ENCODE measurements at regions not wholly inside any gene's neighbourhood (a gene's known extent, or its start where the extent isn't known, plus 50 kb on each side); places are given as distances from the start of the nearest gene placed in this dataset.

- Histone ChIP-seq H3K4me3 (ENCODE audit: low read length) (no peak overlapping the region), H4K8ac (ENCODE audit: low read depth, low read length) (no peak overlapping the region), H3K18ac (ENCODE audit: low read length) (no peak overlapping the region), H2BK120ac (ENCODE audit: low read depth, low read length) (no peak overlapping the region), H3K9ac (ENCODE audit: low read length) (no peak overlapping the region), H3K36me3 (ENCODE audit: control insufficient read depth, insufficient read depth, low read length) (no peaks in the 10 kb centered on the region), H2AK5ac (ENCODE audit: low read length) (no peak overlapping the region), H3K4ac (ENCODE audit: low read depth, low read length) (no peak overlapping the region), H2BK5ac (ENCODE audit: low read length) (no peak overlapping the region), H3K27ac (ENCODE audit: low read depth, low read length) (no peak overlapping the region), H3K79me2 (ENCODE audit: control insufficient read depth, insufficient read depth, low read length) (no peaks in the 10 kb centered on the region), H3K79me1 (ENCODE audit: low read length) (no peaks in the 10 kb centered on the region), H4K5ac (ENCODE audit: low read length) (no peak overlapping the region), H2BK15ac (replicated peaks; ENCODE audit: low read depth) (no peak overlapping the region), H3K56ac (ENCODE audit: low read length) (no peak overlapping the region), H3K27me3 (ENCODE audit: insufficient read depth, low read length, poor library complexity) (no peaks in the 10 kb centered on the region), H3K4me1 (ENCODE audit: control insufficient read depth, low read depth, low read length) (peaks cover 2% of the 10 kb centered on the region), H3K23ac (ENCODE audit: low read length) (no peak overlapping the region), H3K4me2 (ENCODE audit: low read length) (no peak overlapping the region)
- WGBS (ENCODE audit: extremely low coverage, insufficient coverage, low lambda C conversion rate) = no CpG with 5 or more reads among the region's 5 CpGs
- no peak for DNase-seq
Observed at GRCh38 chr6:153621070-153621469, 418.0 kb upstream of the OPRM1 start.

DNA sequence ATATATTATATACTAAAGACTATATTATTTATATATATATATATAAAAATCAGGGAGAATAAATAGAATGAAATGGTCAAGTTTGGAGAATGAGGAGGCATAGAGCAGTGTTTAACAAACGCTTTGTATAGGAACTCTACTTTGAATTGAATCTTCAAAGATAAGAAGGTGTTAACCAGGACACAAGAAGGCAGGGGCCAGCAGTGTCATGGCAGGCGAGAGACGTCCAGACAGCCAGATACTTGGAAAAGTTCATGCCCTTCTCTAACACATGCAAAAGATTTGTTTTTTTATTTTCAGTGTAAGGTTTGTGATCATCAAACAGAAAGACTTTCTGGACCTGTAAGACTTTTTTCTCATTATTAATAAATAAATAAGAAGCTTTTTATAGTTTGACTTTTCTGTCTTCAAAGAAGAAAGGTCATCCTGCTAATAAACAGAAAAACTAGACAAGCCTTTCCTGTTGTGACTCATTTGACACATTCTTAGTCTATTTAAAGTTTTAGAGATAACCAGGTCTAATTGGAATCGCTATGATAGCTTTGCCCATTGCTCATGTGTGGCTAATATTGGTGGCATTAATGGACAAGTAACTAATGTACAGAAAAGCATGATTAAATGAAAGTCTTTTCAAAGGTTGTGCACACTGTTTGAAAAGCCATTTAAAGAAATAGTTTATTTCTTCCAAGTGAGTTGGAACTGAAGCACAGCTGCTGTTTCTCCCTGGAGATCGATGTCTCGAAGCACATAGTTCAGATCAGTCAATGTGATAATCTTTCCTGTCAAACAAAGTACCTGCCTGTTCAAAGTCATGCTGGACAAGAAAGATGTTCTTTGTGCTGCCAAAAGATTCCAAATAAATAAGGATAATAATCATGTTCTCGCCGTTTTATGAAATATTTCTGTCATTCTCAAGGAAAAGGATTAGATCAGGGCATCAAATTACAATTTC is 420.4 kb upstream of the OPRM1 start:
- Histone ChIP-seq H2AK5ac (ENCODE audit: low read length) (no peak overlapping the region), H3K27ac (ENCODE audit: low read depth, low read length) (no peak overlapping the region), H3K4me3 (ENCODE audit: low read length) (no peak overlapping the region), H3K9ac (ENCODE audit: low read length) (no peak overlapping the region), H3K4me1 (ENCODE audit: control insufficient read depth, low read depth, low read length) (peaks cover 2% of the 10 kb centered on the region), H3K23ac (ENCODE audit: low read length) (no peak overlapping the region), H2BK15ac (replicated peaks; ENCODE audit: low read depth) (no peak overlapping the region), H4K8ac (ENCODE audit: low read depth, low read length) (no peak overlapping the region), H3K79me2 (ENCODE audit: control insufficient read depth, insufficient read depth, low read length) (no peaks in the 10 kb centered on the region), H3K4me2 (ENCODE audit: low read length) (no peak overlapping the region), H3K4ac (ENCODE audit: low read depth, low read length) (no peak overlapping the region), H3K27me3 (ENCODE audit: insufficient read depth, low read length, poor library complexity) (no peaks in the 10 kb centered on the region), H4K5ac (ENCODE audit: low read length) (no peak overlapping the region), H2BK5ac (ENCODE audit: low read length) (no peak overlapping the region), H2BK120ac (ENCODE audit: low read depth, low read length) (no peak overlapping the region), H3K79me1 (ENCODE audit: low read length) (no peaks in the 10 kb centered on the region), H3K36me3 (ENCODE audit: control insufficient read depth, insufficient read depth, low read length) (no peaks in the 10 kb centered on the region), H3K18ac (ENCODE audit: low read length) (no peak overlapping the region), H3K56ac (ENCODE audit: low read length) (no peak overlapping the region)
- peak; percentile 63 for DNase-seq
- no CpG with 5 or more reads among the region's 8 CpGs for WGBS (ENCODE audit: extremely low coverage, insufficient coverage, low lambda C conversion rate)

DNA sequence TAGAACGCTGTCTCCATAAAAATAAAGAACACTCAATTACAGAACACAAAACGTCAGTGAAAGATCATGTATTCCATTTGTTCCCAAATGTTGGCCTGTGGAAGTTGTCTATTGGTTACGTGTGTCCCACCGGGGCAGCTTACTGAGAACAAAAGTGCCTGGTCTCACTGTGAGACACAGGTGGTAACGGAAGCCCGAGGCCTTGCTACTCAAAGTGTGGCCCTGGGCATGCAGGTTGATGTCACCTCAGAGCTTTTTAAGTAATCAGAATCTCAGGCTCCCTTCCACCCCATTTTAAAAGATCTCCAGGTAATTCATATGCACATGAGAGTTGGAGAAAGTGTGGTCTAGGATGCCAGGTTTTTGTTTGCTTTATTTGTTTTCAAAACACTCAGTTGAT is 422.5 kb upstream of the OPRM1 start:
- Histone ChIP-seq H3K79me2 (ENCODE audit: control insufficient read depth, insufficient read depth, low read length) (no peaks in the 10 kb centered on the region), H4K8ac (ENCODE audit: low read depth, low read length) (no peak overlapping the region), H3K23ac (ENCODE audit: low read length) (no peak overlapping the region), H3K56ac (ENCODE audit: low read length) (no peak overlapping the region), H3K79me1 (ENCODE audit: low read length) (no peaks in the 10 kb centered on the region), H3K4me1 (ENCODE audit: control insufficient read depth, low read depth, low read length) (peaks cover 2% of the 10 kb centered on the region), H3K4ac (ENCODE audit: low read depth, low read length) (no peak overlapping the region), H3K9ac (ENCODE audit: low read length) (no peak overlapping the region), H2AK5ac (ENCODE audit: low read length) (no peak overlapping the region), H2BK5ac (ENCODE audit: low read length) (no peak overlapping the region), H3K4me2 (ENCODE audit: low read length) (no peak overlapping the region), H2BK120ac (ENCODE audit: low read depth, low read length) (no peak overlapping the region), H3K36me3 (ENCODE audit: control insufficient read depth, insufficient read depth, low read length) (no peaks in the 10 kb centered on the region), H3K4me3 (ENCODE audit: low read length) (no peak overlapping the region), H3K27me3 (ENCODE audit: insufficient read depth, low read length, poor library complexity) (no peaks in the 10 kb centered on the region), H3K27ac (ENCODE audit: low read depth, low read length) (no peak overlapping the region), H3K18ac (ENCODE audit: low read length) (no peak overlapping the region), H2BK15ac (replicated peaks; ENCODE audit: low read depth) (no peak overlapping the region), H4K5ac (ENCODE audit: low read length) (no peak overlapping the region)
- no CpG with 5 or more reads among the region's 6 CpGs for WGBS (ENCODE audit: extremely low coverage, insufficient coverage, low lambda C conversion rate)
- DNase-seq = peak; percentile 55

- H3K79me2 ChIP-seq (ENCODE audit: control insufficient read depth, insufficient read depth, low read length) = no peaks in the 10 kb centered on the region
- no peak overlapping the region for H3K9ac ChIP-seq (ENCODE audit: low read length)
- no peaks in the 10 kb centered on the region for H3K79me1 ChIP-seq (ENCODE audit: low read length)
- DNase-seq = no peak
- H3K4ac ChIP-seq (ENCODE audit: low read depth, low read length) = no peak overlapping the region
- H4K5ac ChIP-seq (ENCODE audit: low read length) = no peak overlapping the region
- H2BK15ac ChIP-seq (replicated peaks; ENCODE audit: low read depth) = no peak overlapping the region
- H4K8ac ChIP-seq (ENCODE audit: low read depth, low read length) = no peak overlapping the region
- no peaks in the 10 kb centered on the region for H3K36me3 ChIP-seq (ENCODE audit: control insufficient read depth, insufficient read depth, low read length)
- H3K27ac ChIP-seq (ENCODE audit: low read depth, low read length) = no peak overlapping the region
- H3K23ac ChIP-seq (ENCODE audit: low read length) = no peak overlapping the region
- no peak overlapping the region for H2BK120ac ChIP-seq (ENCODE audit: low read depth, low read length)
- H2BK5ac ChIP-seq (ENCODE audit: low read length) = no peak overlapping the region
- H3K56ac ChIP-seq (ENCODE audit: low read length) = no peak overlapping the region
- H3K4me1 ChIP-seq (ENCODE audit: control insufficient read depth, low read depth, low read length) = peaks cover 2% of the 10 kb centered on the region
- no peak overlapping the region for H3K4me2 ChIP-seq (ENCODE audit: low read length)
- H3K27me3 ChIP-seq (ENCODE audit: insufficient read depth, low read length, poor library complexity) = no peaks in the 10 kb centered on the region
- H2AK5ac ChIP-seq (ENCODE audit: low read length) = no peak overlapping the region
- H3K18ac ChIP-seq (ENCODE audit: low read length) = no peak overlapping the region
- no peak overlapping the region for H3K4me3 ChIP-seq (ENCODE audit: low read length)
Observed at GRCh38 chr6:153613719-153614455, 425.2 kb upstream of the OPRM1 start.

GRCh38 chr6:153602401-153602800 is 436.6 kb upstream of the OPRM1 start:
- no peaks in the 10 kb centered on the region for H3K79me1 ChIP-seq (ENCODE audit: low read length)
- no peak overlapping the region for H3K4me2 ChIP-seq (ENCODE audit: low read length)
- no peak overlapping the region for H3K9ac ChIP-seq (ENCODE audit: low read length)
- peak; percentile 64 for DNase-seq
- no peak overlapping the region for H2BK5ac ChIP-seq (ENCODE audit: low read length)
- no peak overlapping the region for H3K23ac ChIP-seq (ENCODE audit: low read length)
- H3K4me1 ChIP-seq (ENCODE audit: control insufficient read depth, low read depth, low read length) = no peaks in the 10 kb centered on the region
- no peak overlapping the region for H3K27ac ChIP-seq (ENCODE audit: low read depth, low read length)
- H3K56ac ChIP-seq (ENCODE audit: low read length) = no peak overlapping the region
- no peaks in the 10 kb centered on the region for H3K27me3 ChIP-seq (ENCODE audit: insufficient read depth, low read length, poor library complexity)
- H2BK120ac ChIP-seq (ENCODE audit: low read depth, low read length) = no peak overlapping the region
- WGBS (ENCODE audit: extremely low coverage, insufficient coverage, low lambda C conversion rate) = no CpG with 5 or more reads among the region's 2 CpGs
- no peaks in the 10 kb centered on the region for H3K36me3 ChIP-seq (ENCODE audit: control insufficient read depth, insufficient read depth, low read length)
- no peak overlapping the region for H2AK5ac ChIP-seq (ENCODE audit: low read length)
- H3K18ac ChIP-seq (ENCODE audit: low read length) = no peak overlapping the region
- no peak overlapping the region for H3K4ac ChIP-seq (ENCODE audit: low read depth, low read length)
- H2BK15ac ChIP-seq (replicated peaks; ENCODE audit: low read depth) = no peak overlapping the region
- H3K4me3 ChIP-seq (ENCODE audit: low read length) = no peak overlapping the region
- H3K79me2 ChIP-seq (ENCODE audit: control insufficient read depth, insufficient read depth, low read length) = no peaks in the 10 kb centered on the region
- no peak overlapping the region for H4K5ac ChIP-seq (ENCODE audit: low read length)
- no peak overlapping the region for H4K8ac ChIP-seq (ENCODE audit: low read depth, low read length)

Measured in mesendoderm (in vitro differentiated cells).